ENCODE measurements at regions not wholly inside any gene's neighbourhood (a gene's known extent, or its start where the extent isn't known, plus 50 kb on each side); places are given as distances from the start of the nearest gene placed in this dataset.

DNA sequence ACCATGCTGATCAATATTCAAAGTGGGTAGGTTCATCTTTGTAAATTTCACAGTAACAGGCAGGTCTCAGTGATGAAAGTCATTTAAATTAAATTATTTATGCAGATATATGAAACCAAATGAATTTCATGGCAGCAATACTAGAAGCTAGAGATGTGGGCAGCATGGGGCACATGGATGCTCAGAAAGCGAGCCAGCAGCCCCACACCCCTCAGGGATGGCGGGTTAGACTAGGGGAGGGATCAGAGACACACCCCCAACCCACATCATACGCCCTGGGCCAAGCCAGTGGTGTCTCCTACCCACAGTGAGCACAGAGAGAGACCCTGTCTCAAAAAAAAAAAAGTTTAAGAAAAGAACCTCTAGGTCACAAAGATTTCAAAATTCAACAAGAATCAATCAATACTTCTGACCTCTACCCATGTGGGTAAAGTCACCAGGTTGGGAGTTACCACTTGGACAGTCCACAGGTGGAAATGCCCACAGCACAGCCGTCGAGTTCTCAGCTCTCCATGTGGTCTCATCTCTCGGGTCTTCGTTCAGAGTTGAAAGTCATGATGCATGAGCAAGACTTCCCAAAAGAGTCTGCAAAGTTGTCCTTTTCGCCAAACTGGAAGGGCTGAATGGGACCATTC, 79.3 kb upstream of the PPP2R2D start:
- TF ChIP-seq, protein P1, sequence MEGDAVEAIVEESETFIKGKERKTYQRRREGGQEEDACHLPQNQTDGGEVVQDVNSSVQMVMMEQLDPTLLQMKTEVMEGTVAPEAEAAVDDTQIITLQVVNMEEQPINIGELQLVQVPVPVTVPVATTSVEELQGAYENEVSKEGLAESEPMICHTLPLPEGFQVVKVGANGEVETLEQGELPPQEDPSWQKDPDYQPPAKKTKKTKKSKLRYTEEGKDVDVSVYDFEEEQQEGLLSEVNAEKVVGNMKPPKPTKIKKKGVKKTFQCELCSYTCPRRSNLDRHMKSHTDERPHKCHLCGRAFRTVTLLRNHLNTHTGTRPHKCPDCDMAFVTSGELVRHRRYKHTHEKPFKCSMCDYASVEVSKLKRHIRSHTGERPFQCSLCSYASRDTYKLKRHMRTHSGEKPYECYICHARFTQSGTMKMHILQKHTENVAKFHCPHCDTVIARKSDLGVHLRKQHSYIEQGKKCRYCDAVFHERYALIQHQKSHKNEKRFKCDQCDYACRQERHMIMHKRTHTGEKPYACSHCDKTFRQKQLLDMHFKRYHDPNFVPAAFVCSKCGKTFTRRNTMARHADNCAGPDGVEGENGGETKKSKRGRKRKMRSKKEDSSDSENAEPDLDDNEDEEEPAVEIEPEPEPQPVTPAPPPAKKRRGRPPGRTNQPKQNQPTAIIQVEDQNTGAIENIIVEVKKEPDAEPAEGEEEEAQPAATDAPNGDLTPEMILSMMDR (IDR thresholded peaks at IDR 0.05) = no peak
- TF ChIP-seq POLR2A (IDR thresholded peaks at IDR 0.05) (no peak), POLR2AphosphoS5 (IDR thresholded peaks at IDR 0.05) (no peak)
